ENCODE measurements at regions not wholly inside any gene's neighbourhood (a gene's known extent, or its start where the extent isn't known, plus 50 kb on each side); places are given as distances from the start of the nearest gene placed in this dataset.
A peak's percentile ranks its signal among the peaks of the same experiment; 100 is the strongest.

DNA sequence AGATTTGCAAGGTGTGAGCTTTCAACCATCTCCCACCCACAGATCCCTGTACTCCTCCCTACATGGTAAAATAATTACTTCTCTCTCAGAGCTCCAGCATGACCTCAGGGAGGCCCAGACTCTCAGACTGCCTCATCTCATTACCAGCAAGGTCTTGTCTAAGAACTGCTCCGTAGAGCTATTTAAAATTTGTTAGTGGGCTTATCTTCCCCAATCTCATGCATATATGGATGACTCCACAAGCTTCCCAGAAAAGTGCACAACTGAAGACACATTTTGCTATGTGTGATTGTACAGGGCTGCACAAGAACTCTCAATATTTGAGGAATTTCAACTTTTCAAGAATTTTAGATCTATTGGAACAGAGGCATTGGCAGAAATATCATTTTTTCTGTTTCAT is 230.3 kb downstream of the CSNK2A3 start:
- Mint-ChIP-seq H3K4me3 (no peak overlapping the region), H3K9me3 (no peaks in the 10 kb centered on the region), H3K36me3 (ENCODE audit: low read depth) (no peaks in the 10 kb centered on the region), H3K4me1 (ENCODE audit: low read depth) (no peaks in the 10 kb centered on the region), H3K27me3 (peaks cover 2% of the 10 kb centered on the region), H3K27ac (no peak overlapping the region)
- POLR2A ChIA-PET = no interaction called here
- no peak for TF ChIP-seq CTCF (IDR thresholded peaks at IDR 0.05)
- DNase-seq (no peak), ATAC-seq (no peak)
- intact Hi-C loops (cut with micrococcal nuclease) = no loop called here
- CTCF ChIA-PET = interaction anchor here (1.4 to 2.5 kb wide), 2 partner anchors 34 to 95 kb away, joined by 5 to 7 read pairs; no protein-coding TSS in a partner anchor

DNA sequence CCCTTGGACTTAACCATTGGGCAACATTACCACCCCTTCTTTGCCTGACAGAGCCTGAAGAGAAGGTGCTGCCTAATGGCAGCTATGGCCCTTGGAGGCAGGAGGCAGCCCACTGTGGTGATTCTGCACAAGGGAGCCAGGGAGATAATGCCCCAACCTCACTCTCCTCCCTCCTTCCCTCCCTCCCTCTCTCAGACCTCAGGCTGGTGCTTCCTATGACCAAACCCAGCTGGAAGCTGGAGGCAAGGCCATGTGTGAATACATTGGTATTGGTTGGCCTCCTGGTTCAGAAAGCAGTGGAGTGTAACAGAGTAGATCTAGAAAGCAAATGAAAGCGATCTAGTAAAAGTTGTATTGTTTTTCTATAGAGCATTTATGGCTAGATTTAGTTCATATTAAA is 233.1 kb downstream of the CSNK2A3 start:
- no peak for TF ChIP-seq CTCF (IDR thresholded peaks at IDR 0.05)
- intact Hi-C loops (cut with micrococcal nuclease) = no loop called here
- ChIA-PET POLR2A (no interaction called here), CTCF (no interaction called here)
- no peak for DNase-seq
- no peaks in the 10 kb centered on the region for H3K27me3 Mint-ChIP-seq
- no peak for ATAC-seq
- H3K4me3 Mint-ChIP-seq = no peak overlapping the region
- H3K9me3 Mint-ChIP-seq = peaks cover 2% of the 10 kb centered on the region
- H3K36me3 Mint-ChIP-seq (ENCODE audit: low read depth) = peaks cover 4% of the 10 kb centered on the region
- H3K4me1 Mint-ChIP-seq (ENCODE audit: low read depth) = peaks cover 6% of the 10 kb centered on the region
- no peak overlapping the region for H3K27ac Mint-ChIP-seq

GRCh38 chr11:11117730-11118129 is 235.3 kb downstream of the CSNK2A3 start:
- intact Hi-C loops (cut with micrococcal nuclease) = no loop called here
- CTCF ChIA-PET = interaction anchor here (1.0 kb wide), 1 partner anchor 15 kb away, joined by 3 read pairs; no protein-coding TSS in a partner anchor
- H3K4me1 Mint-ChIP-seq (ENCODE audit: low read depth) = peaks cover 6% of the 10 kb centered on the region

GRCh38 chr11:11115475-11115874 is 237.6 kb downstream of the CSNK2A3 start:
- POLR2A ChIA-PET = no interaction called here
- TF ChIP-seq CTCF (IDR thresholded peaks at IDR 0.05) = no peak
- ATAC-seq = peak; percentile 17

More at GRCh38 chr11:11117730-11118129, 235.3 kb downstream of the CSNK2A3 start:
- DNase-seq (no peak), ATAC-seq (no peak)
- H3K27me3 Mint-ChIP-seq = no peaks in the 10 kb centered on the region
- POLR2A ChIA-PET = no interaction called here
- peaks cover 11% of the 10 kb centered on the region for H3K9me3 Mint-ChIP-seq
- no peak for TF ChIP-seq CTCF (IDR thresholded peaks at IDR 0.05)
- no peak overlapping the region for H3K27ac Mint-ChIP-seq
- no peak overlapping the region for H3K4me3 Mint-ChIP-seq
- peaks cover 7% of the 10 kb centered on the region for H3K36me3 Mint-ChIP-seq (ENCODE audit: low read depth)

GRCh38 chr11:11113626-11114025 is 239.4 kb downstream of the CSNK2A3 start:
- CTCF ChIA-PET = interaction anchor here (0.6 kb wide), 1 partner anchor 33 kb away, joined by 4 read pairs; no protein-coding TSS in a partner anchor
- intact Hi-C loops (cut with micrococcal nuclease) = no loop called here
- POLR2A ChIA-PET = interaction anchor here (0.6 kb wide), 1 partner anchor 36 kb away, joined by 3 read pairs; no protein-coding TSS in a partner anchor
- TF ChIP-seq CTCF (IDR thresholded peaks at IDR 0.05) = no peak
- Mint-ChIP-seq H3K9me3 (peaks cover 11% of the 10 kb centered on the region), H3K27me3 (no peaks in the 10 kb centered on the region), H3K4me1 (ENCODE audit: low read depth) (peaks cover 6% of the 10 kb centered on the region), H3K36me3 (ENCODE audit: low read depth) (peaks cover 7% of the 10 kb centered on the region), H3K4me3 (no peak overlapping the region), H3K27ac (no peak overlapping the region)
- no peak for DNase-seq
- ATAC-seq = no peak

More at GRCh38 chr11:11115475-11115874, 237.6 kb downstream of the CSNK2A3 start:
- Mint-ChIP-seq H3K36me3 (ENCODE audit: low read depth) (peaks cover 7% of the 10 kb centered on the region), H3K4me1 (ENCODE audit: low read depth) (peaks cover 6% of the 10 kb centered on the region), H3K27ac (peak overlapping the region; percentile 54), H3K27me3 (no peaks in the 10 kb centered on the region), H3K4me3 (no peak overlapping the region), H3K9me3 (peaks cover 11% of the 10 kb centered on the region)
- intact Hi-C loops (cut with micrococcal nuclease) = no loop called here
- DNase-seq = no peak
- CTCF ChIA-PET = interaction anchor here (0.7 kb wide), 1 partner anchor 278 kb away, joined by 3 read pairs; no protein-coding TSS in a partner anchor

All from activated CD8-positive, alpha-beta T cell treated with anti-CD3 and anti-CD28 coated beads for 36 hours (primary cell).